ENCODE measurements at regions not wholly inside any gene's neighbourhood (a gene's known extent, or its start where the extent isn't known, plus 50 kb on each side); places are given as distances from the start of the nearest gene placed in this dataset.

DNA sequence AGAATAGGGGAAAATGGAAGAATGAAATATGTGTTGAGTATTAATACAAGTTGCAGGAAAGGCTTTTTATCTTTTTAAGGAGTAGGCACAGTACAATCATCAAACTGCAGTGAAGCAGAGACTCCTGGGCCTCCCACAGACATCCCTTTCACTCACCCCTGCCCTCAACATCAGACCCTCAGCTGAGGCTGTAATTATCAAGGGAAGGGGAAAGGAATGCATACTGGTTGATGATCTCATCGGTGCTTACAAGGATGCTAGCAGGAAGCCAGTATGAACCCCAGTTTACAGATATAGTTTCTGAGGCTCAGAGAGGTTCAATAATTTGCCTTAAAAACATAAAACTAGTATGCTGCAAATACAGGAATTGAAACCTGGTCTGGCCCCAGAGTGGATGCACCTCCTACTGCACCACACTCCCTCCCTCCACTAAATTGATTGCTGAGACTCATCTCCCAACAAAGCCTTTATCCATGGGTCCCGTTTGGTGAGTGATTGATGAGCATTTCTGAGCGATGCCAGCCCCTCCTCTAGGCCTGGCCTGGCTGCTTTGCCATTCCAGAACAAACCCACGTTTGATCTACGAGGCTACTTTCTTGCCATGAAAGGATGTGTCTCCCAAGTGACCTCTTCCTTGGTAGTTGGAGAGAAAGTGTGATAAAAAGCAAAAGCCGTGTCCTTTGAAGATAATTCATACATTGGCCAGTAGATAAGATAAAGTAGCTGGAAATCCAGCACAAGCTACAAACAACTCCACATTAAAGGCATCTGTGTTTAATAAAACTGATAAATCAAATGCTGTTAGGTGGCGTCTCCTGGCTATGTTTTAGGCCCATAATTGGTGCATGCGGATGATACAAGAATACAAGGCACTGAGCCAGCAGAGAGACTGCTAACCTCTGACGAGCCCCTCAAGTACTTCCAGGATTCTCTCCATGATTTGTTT is 233.9 kb upstream of the CAMK1G start:
- no peak for DNase-seq (ENCODE audit: low read depth in 3 of 3, low spot score in 1 of 3)

DNA sequence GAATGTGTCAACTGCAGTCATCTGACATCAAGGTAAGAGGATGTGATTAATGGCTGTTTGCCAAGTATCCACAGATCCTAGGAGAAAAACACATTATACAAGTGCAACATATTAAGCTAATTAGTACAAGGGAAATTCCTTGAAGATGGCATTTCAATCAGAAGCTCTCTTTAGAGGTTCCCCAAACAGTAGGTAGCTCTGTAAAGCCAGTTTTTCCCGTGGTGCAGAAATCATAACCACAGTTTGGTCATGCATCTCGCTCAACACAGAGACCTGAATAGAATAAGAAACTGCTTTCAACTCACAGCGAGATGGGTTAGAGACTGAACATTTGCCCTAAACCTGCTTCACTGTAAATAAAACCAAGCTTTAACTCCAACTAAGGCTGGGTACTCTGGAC is 230.5 kb upstream of the CAMK1G start:
- DNase-seq (ENCODE audit: low read depth in 3 of 3, low spot score in 1 of 3), result no peak

DNA sequence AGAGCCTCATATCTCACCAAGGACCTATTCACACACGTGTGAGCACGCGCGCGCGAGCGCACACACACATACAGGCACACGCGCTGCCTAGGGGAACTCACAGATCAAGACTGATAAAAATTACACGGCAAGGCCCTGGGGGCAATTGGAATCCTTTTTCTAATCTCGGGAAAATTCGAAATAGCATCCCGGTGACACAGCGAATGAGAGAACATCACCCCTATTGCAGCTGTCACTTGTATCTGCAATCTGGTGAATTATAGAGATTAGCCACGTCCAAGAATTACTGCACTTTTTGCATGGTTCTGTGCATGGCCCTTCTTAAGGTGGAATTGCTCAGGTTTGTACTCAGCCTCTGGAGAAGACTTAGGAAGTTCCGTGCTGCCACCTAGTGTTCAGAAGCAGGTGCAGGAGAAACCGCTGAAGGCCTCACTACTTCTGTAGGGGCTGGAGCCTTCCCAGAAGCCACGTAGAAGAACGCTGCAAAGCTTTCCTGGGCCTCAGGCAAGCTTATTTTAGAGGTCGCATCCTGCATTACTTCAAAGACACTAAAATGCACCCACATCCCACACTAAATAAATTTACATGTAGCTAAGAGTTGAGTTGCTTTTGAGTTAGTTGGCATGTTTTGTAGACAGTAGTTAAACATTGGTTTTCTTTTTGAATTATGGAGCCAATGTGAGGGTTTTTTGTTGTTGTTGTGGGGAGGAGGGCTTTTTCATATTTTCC is 229.2 kb upstream of the CAMK1G start:
- peak in 1 of 3 donors; percentile 7 for DNase-seq (ENCODE audit: low read depth in 3 of 3, low spot score in 1 of 3)

DNA sequence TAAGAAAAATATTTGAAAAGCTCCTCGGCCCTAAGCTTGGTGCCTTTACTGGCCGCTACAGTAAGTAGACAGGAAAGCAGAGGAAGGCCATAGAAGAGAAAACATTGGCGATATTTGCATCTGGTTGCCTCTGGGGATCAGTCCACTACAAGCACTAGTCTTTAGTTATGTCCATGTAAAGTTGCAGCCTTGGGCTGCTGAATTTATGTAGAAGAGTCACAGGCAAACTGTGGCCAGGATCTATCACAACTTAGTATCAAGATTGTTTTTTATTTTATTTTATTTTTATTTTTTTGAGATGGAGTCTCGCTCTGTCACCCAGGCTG is 228.7 kb upstream of the CAMK1G start:
- DNase-seq (ENCODE audit: low read depth in 3 of 3, low spot score in 1 of 3), result no peak

DNA sequence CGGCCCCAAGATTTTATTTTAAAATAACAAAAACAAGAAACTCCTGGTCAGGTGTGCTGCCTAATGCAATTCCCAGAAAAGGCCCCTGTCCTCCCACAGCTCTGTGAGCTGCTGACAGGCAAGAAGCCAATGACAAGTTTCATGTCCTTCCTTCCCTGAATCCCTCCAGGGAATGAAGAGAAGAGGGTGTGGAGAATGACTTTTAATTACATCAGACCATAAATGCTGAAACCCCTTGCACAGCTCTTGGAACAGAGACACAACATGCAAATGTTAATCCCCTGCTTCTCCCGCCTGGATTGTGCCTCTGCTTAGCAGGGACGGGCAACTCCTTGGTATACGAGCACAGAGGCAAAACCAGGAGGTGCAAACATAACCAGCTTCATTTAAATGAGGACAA is 228.1 kb upstream of the CAMK1G start:
- no peak for DNase-seq (ENCODE audit: low read depth in 3 of 3, low spot score in 1 of 3)

DNA sequence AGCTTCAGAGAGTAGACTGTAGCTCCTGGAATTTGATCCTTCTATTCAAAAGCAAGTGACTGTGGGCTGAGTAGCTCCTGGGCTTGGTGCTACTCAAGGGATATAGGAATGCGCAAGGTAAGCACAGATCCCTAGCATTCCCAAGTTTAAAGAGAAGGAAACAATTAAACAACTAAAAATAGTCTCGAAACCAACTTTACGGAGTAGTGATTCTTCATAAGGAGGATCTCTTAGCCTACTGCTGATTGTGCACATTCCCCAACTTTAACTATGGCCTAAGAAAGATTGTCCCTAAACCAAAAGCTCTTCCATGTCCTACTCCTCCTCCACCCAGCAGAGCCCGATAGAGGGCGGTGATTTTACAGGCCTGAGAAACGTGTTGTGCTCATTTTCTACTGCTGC is 226.5 kb upstream of the CAMK1G start:
- no peak for DNase-seq (ENCODE audit: low read depth in 3 of 3, low spot score in 1 of 3)

DNA sequence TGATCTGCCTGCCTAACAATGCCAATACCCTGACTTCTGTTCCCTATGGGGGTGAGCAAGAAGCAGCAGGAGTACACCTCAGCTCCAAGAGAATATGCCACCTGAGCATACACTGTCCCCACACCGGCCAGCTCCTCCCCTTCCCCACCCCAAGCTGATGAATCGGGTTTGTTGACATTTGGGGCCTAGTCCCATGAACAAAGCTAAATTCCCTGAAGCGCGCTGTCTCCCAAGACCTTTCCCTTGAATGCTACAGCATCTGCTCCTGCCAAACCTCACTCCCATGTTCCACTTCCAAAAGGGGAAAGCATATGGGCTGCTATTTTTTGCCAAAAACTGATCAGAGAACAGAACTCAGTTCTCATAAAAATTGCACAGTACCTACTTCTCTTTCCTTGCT is 220.4 kb upstream of the CAMK1G start:
- no peak for DNase-seq (ENCODE audit: low read depth in 3 of 3, low spot score in 1 of 3)

DNA sequence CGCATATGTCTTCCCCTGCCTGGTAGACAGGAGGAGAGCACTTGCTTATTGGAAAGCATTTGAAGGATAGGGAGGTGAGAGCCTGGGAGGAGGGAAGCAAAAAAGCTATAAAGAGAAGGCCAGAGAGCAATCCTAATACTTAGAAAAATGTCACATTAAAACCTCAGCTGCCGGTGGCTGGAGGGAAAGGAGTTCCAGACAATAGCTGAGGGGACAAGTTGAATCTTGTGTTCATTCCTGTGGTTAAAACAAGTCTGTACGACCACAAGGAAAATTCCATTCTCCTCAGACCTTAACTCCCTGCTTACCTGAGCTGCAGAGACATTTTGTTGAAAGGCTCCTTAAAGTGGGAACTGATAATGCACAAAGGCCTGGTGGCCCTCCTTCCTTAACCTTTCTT is 218.8 kb upstream of the CAMK1G start:
- DNase-seq (ENCODE audit: low read depth in 3 of 3, low spot score in 1 of 3), result no peak

DNA sequence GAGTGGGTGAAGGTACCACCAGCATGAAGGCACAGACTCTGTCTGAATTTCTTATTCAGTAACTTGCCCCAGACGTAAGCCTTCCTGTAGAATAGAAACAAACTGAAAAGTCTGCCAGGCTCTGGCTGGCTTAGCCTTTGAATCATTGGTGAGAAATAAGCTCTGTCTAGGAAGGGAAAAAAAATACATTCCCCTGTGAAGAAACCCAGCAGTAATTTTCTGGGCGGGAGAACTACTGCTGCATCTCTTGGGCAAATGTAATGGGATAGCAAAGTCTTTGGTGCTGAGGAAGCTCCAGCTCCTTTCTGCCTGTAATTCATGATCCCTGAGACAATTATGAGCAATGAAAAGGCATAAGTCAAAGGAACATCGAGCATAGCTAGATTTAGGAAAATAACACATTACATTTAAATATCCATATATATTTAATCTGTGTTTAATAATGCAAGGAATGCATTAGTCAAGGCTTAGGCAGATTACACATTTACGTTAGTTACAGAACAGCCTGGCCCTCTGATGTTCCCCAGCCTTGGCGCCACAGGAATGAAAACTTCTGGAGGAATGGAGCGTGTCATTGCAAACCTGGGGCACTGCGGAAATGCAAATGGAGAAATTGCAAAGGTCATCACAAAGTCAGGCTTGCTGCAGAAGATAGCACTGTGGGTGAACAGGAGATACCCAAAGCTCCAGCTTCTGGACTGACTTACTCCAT is 216.3 kb upstream of the CAMK1G start:
- DNase-seq (ENCODE audit: low read depth in 3 of 3, low spot score in 1 of 3), result no peak

DNA sequence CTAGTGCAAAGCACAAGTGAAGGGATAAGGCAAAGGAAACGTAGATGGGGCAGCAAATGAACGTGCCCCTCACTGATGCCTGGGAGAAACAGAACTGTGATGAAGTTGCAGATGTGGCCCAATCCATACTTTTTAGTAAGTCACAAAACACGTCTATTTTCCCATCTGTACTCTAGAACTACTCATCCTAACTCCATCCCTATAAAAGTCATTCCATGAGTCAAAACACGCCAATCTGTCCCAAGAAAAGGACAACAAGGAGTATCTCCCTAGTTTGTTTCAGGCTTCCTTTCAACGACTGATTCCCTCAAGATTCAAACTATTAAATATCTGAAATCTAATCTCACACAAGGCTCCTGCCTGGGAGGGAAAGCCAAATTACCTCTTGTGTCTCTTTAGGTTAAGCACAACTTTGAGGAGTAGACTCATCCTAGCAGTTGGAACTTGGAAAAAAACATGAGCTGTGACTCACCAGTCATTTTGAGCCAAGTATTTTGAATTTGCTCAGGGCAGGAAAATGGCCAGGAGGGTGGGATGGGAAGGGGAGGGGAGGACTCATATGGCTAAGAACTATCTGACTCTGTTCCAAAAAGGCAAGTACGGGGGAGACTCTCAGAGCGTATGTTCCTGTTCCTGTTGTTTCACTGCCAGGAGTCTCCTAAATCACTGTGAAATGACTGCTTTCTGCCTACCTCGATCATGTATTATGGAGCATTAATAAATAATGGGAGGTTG is 214.5 kb upstream of the CAMK1G start:
- DNase-seq (ENCODE audit: low read depth in 3 of 3, low spot score in 1 of 3), result no peak

DNA sequence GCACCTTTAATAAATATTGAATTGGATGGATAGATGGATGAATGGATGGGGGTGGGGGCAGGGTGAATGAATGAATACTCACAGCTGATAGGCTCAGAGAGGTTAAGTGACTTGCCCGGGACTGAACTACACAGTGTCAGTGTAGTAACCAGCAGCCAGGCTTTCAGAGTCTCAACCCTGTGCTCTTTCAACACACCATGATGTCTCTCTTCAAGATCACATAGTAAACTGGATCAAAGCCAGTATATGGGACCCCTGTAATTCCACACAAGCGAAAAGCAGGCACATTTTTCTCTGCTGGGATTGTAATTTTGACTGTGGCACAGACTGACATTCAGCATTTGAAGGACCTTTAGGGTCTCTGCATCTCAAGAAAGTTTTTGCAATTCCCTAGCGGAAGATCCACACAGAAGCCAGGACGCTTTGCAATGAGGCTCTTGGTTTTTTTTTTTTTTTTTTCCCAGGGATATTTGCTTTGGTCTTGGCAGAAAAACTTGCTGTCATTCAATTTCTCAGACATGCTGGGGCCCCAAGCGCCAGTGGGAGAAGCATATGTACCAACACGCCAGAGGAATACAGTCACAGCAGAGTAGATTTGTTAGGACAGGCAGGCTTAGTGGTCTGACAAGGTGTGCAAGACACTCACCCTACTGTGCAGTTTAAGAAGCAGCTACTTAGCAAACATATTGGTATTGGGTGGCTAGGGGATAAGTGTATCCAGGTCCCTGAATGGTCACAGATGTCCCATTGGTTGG is 213.1 kb upstream of the CAMK1G start:
- no peak for DNase-seq (ENCODE audit: low read depth in 3 of 3, low spot score in 1 of 3)

DNA sequence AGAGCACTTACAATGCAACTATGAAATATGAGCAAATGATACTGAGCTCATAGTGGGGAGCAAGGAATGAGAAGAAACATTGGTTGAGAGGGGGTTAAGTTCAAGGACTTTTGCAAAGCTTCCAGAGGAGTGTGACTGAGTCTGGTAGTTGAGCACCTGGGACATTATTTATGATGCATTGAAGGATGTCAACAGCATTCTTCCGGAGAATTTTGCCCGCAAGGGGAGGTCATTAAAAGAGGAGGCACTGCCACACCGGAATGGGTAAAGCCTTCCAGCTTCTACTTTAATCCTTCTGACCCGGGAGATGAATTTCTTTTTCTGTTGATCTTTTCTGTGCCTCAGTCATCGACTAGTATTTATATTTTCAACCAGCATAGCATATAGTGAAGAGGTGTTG is 208.4 kb upstream of the CAMK1G start:
- no peak for DNase-seq (ENCODE audit: low read depth in 3 of 3, low spot score in 1 of 3)

DNA sequence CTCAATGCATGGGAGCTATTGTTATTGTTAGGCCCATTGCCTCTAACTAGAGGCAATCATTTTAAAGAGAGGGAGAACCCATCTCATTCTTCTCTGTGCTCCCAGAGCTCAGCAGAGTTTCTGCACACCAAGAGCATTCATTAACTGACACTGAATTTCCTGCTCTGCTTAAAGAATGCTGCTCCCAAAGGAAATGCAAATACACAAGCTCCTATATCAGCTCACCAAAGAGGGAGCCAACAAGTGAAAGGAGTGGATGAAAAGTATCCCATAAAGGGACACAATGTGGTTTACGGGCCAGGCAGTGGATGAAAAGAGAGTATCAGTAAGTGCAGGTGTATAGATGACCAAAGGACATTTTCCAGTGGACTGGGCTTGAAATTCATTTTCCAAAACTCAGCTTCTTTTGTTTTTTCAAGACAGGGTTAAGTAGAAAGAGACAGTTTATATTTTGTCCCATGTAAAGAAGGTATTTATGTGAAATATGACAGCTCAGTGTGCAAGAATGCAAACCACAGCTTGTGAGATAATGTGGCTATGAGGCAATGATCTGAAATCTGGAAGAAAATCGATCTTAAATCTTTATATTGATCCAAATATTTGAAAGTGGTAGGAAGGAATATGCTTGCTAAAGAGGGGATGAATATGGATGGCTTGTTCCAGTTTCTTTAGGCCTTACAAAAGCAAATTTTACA is 207.7 kb upstream of the CAMK1G start:
- DNase-seq (ENCODE audit: low read depth in 3 of 3, low spot score in 1 of 3), result no peak

DNA sequence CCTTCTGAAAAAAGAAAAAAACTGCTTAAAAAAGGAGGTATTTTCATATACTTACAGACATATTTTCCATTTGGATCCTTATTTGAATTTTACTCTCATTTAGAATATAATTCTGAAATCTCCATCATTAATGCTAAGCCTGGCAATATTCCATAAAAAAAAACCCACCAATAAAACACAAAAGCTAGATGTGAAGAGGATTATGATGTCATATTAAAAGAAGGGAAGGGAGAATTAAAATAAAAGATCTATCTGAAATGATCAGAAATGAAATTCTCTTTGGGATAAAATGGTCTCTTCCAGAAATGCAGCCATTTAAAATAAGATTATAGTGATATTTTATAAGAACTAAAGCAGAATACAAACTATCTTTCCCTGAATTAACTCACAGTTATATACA is 206.7 kb upstream of the CAMK1G start:
- no peak for DNase-seq (ENCODE audit: low read depth in 3 of 3, low spot score in 1 of 3)

DNA sequence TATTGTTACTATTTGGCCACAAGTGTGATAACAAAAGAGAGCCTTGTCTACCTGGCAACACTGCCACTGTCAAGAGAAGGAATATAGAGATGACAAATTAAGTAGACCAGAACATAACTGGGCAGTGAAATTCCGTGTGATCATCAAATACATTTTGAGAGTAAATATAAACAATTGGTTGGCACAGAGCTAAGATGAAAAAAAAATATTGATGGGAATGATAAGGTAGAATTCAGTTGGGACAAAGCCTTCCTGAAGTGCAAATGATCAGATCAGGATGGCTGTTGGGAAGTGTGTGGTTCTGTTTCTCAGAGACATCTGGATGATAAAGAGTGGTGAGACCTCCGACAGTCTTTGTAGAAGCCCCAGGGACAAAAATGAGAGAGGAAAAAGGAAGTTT is 205.5 kb upstream of the CAMK1G start:
- DNase-seq (ENCODE audit: low read depth in 3 of 3, low spot score in 1 of 3), result no peak

DNA sequence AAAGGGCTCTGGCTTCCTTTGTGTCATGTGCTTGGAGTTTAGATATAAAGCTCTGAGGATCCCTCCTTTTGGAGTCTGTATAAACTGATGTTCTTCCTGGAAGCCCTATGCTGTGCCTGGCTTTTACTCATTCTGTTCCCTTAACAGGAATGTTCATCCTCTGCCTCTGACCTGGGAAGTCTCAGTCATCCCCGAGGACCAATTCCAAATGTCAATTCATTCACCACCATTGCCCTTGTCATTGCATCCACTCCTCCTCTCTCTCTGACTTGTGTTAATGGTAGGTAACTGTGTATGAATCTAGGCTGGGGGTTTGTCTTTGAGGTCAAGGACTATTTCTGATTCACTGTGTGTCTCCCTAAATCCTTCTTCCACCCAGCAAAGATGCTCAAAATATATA is 204.2 kb upstream of the CAMK1G start:
- no peak for DNase-seq (ENCODE audit: low read depth in 3 of 3, low spot score in 1 of 3)

DNA sequence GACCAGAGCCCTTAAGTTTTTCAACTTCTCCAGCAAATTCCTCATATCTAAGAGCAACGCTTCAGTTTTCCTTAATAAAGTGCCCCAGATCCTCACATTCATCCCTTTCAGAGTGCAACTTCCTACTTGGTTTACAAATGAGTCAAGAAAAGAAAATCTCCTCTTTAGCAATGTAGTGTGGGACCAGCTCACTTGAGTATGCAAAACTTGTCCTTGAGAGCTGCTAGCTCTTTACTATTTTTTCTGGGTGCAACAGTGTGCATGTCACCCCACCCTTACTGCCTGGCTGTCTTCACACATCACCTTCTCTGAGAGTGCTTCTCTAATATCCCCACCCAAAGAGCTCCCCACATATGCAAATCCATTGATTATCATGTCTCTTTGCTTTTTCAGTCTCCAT is 203.1 kb upstream of the CAMK1G start:
- DNase-seq (ENCODE audit: low read depth in 3 of 3, low spot score in 1 of 3), result no peak

DNA sequence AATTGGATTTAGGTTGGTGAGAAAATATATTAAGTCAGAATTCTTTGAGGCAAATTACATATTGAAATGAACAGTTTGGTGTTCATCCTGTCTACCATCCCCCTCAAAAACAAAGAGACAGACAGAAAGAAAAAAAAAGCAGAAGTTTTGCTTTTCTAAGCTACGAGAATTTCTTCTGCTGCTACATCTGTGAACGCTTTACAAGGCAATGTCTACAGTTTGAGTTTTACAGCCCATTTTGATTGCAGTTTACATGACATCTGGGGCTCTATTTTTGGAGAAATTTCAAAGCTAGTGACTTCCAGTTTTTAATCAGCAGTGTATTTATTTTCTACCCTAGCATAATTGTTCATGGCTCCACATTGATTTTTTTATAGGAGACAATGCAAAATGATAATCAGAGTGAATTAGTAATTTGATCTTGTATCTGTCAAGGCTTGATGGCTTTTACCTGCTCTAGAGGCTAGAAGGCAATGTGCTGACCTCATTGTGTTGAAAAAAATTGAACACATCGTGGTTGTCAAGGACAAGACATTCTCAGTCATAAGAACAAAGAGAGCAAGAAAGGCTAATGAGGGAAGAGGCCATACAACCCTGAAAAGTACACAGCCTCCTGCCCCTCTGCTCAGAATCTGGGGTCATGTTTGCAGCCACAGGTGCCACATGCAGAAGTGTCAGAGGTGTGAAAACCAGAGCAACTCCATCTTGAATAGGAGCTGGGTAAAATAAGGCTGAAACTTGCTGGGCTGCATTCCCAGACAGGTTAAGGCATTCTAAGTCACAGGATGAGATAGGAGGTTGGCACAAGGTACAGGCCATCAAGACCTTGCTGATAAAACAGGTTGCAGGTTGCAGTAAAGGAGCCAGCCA is 201.0 kb upstream of the CAMK1G start:
- DNase-seq (ENCODE audit: low read depth in 3 of 3, low spot score in 1 of 3), result no peak

DNA sequence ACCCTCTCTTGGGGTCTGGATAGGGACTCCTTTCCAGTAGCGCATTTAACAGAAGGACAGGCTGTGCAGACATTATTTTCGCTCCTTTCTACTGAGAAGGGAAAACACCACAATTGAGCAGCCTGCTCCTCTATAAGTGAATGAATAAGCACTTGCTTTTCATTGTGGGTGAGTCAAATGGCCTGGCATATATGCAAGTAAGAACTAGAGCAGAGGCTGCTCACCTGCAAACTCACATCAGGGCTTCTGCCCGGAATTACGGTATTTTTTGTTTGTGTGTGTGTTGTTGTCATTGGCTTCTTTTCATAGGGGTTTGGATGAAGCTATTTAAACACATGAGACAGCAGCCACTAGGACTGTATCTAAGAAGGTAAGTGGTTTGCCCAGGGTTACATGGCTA is 200.1 kb upstream of the CAMK1G start:
- no peak for DNase-seq (ENCODE audit: low read depth in 3 of 3, low spot score in 1 of 3)

Data from stimulated activated CD4-positive, alpha-beta T cell treated with anti-CD3 and anti-CD28 coated beads, TNF-alpha, amount 100 ng/mL, for 1 hour (primary cell).